ENCODE measurements at regions not wholly inside any gene's neighbourhood (a gene's known extent, or its start where the extent isn't known, plus 50 kb on each side); places are given as distances from the start of the nearest gene placed in this dataset.
"Not testable (repeated sequence)": the region's sequence is repeated elsewhere in the genome, so short reads cannot be mapped to it uniquely, and the experiment has no call there.

DNA sequence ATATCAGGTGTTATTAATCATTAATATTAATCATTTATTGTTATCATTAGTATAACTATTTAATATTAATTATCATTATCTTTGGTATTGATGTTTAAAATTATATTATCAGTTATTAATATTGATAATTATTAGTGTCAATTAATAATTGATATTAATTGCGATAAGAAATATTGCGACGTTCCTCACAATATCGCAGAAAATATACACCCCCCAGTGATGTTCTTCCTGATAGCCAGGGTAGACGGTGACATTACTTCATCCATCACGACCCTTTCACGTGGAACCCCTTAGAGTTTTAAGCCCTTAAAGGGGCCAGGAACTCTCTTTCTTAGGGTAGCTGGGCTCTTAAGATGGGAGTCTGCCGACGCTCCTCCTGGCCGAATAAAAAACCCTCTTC is 98.6 kb upstream of the OSBPL11 start:
- no peaks in the 10 kb centered on the region for H3K36me3 ChIP-seq
- no peaks in the 10 kb centered on the region for H3K9me3 ChIP-seq (ENCODE audit: severe bottlenecking)
- DNase-seq = no peak
- H3K27me3 ChIP-seq (ENCODE audit: insufficient read depth, low read depth, severe bottlenecking) = no peaks in the 10 kb centered on the region
- no peak overlapping the region for H3K4me3 ChIP-seq (ENCODE audit: low read depth, low read length)
- TF ChIP-seq, protein P1, sequence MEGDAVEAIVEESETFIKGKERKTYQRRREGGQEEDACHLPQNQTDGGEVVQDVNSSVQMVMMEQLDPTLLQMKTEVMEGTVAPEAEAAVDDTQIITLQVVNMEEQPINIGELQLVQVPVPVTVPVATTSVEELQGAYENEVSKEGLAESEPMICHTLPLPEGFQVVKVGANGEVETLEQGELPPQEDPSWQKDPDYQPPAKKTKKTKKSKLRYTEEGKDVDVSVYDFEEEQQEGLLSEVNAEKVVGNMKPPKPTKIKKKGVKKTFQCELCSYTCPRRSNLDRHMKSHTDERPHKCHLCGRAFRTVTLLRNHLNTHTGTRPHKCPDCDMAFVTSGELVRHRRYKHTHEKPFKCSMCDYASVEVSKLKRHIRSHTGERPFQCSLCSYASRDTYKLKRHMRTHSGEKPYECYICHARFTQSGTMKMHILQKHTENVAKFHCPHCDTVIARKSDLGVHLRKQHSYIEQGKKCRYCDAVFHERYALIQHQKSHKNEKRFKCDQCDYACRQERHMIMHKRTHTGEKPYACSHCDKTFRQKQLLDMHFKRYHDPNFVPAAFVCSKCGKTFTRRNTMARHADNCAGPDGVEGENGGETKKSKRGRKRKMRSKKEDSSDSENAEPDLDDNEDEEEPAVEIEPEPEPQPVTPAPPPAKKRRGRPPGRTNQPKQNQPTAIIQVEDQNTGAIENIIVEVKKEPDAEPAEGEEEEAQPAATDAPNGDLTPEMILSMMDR (IDR thresholded peaks at IDR 0.05; ENCODE audit: low read depth, low read length) = no peak
- no peak overlapping the region for H3K27ac ChIP-seq

DNA sequence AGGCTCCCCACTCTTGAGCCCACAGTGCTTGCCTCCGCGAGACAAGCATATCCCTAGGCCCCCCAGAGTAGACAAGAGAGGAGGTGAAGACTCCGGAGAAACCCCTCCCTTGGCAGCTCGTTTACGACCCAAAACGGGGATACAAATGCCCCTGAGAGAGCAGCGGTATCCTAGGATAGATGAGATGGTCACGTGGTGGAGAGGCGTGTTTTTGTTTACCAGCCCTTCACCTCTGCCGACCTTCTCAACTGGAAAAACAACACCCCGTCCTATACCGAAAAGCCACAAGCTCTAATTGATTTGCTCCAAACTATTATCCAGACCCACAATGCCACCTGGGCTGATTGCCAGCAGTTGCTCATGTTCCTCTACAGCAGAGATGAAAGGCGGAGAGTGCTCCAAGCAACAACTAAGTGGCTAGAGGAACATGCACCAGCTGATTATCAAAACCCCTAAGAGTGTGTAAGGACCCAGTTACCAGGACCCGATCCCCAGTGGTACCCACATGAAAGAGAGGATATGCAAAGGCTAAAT is 99.5 kb upstream of the OSBPL11 start:
- no peak for DNase-seq
- Histone ChIP-seq H3K4me3 (ENCODE audit: low read depth, low read length) (no peak overlapping the region), H3K36me3 (no peaks in the 10 kb centered on the region), H3K9me3 (ENCODE audit: severe bottlenecking) (no peaks in the 10 kb centered on the region), H3K27ac (no peak overlapping the region), H3K27me3 (ENCODE audit: insufficient read depth, low read depth, severe bottlenecking) (no peaks in the 10 kb centered on the region)
- TF ChIP-seq, protein P1 (IDR thresholded peaks at IDR 0.05; ENCODE audit: low read depth, low read length) = no peak

DNA sequence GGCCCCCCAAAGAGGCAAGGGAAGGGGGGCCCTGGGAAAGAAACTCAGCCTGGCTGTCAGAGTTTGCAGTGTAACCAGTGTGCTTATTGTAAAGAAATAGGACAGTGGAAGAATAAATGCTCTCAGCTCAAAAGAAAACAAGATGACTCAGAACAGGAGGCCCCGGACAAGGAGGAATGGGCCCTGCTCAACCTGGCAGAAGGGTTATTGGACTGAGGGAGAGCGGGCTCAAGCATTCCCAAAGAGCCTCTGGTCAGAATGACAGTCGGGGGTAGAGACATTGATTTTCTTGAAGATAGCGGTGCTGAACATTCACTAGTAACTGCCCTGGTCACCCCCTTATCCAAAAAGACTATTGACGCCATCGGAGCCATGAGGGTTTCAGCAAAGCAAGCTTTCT is 100.4 kb upstream of the OSBPL11 start:
- no peak for DNase-seq
- no peaks in the 10 kb centered on the region for H3K27me3 ChIP-seq (ENCODE audit: insufficient read depth, low read depth, severe bottlenecking)
- H3K4me3 ChIP-seq (ENCODE audit: low read depth, low read length) = no peak overlapping the region
- TF ChIP-seq, protein P1 (IDR thresholded peaks at IDR 0.05; ENCODE audit: low read depth, low read length) = no peak
- no peaks in the 10 kb centered on the region for H3K36me3 ChIP-seq
- no peak overlapping the region for H3K27ac ChIP-seq
- H3K9me3 ChIP-seq (ENCODE audit: severe bottlenecking) = no peaks in the 10 kb centered on the region

DNA sequence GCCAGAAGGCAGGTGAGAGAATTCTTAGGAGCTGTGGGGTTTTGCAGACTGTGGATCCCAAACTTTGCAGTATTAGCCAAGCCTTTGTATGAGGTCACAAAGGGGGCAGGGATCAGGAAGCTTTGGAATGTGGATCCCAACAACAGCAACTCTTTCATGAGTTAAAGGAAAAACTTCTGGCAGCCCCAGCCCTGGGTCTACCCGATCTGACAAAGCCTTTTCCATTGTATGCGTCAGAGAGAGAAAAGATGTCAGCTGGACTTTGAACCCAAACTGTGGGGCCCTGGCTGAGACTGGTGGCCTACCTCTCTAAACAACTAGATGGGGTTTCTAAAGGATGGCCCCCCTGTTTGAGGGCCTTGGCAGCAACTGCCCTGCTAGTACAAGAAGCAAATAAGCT is 101.8 kb upstream of the OSBPL11 start:
- not testable (repeated sequence) for H3K27me3 ChIP-seq (ENCODE audit: insufficient read depth, low read depth, severe bottlenecking); H3K36me3 ChIP-seq; H3K27ac ChIP-seq; H3K4me3 ChIP-seq (ENCODE audit: low read depth, low read length); DNase-seq; H3K9me3 ChIP-seq (ENCODE audit: severe bottlenecking)

DNA sequence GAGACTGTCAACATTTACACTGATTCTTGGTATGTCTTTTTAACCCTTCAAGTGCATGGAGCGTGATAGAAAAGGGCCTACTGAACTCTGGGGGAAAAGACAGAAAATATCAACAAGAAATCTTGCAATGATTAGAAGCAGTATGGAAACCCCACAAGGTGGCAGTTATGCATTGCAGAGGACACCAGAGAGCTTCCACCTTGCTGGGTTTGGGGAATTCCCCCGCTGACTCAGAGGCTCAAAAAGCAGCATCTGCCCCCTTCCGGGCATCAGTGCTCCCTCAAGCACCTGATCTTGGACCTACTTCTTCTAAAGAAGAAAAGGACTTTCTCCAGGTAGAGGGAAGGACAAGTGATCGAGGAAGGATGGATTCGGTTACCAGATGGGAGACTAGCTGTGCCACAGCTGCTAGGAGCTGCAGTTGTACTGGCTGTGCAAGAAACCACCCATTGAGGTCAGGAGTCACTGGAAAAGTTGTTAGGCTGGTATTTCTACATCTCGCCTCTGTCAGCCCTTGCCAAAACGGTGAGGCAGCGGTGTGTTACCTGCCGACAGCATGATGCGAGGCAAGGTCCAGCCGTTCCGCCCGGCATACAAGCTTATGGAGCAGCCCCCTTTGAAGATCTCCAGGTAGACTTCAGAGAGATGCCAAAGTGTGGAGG is 102.8 kb upstream of the OSBPL11 start:
- DNase-seq; H3K9me3 ChIP-seq (ENCODE audit: severe bottlenecking); H3K27ac ChIP-seq; H3K27me3 ChIP-seq (ENCODE audit: insufficient read depth, low read depth, severe bottlenecking); H3K36me3 ChIP-seq; H3K4me3 ChIP-seq (ENCODE audit: low read depth, low read length): not testable (repeated sequence)

DNA sequence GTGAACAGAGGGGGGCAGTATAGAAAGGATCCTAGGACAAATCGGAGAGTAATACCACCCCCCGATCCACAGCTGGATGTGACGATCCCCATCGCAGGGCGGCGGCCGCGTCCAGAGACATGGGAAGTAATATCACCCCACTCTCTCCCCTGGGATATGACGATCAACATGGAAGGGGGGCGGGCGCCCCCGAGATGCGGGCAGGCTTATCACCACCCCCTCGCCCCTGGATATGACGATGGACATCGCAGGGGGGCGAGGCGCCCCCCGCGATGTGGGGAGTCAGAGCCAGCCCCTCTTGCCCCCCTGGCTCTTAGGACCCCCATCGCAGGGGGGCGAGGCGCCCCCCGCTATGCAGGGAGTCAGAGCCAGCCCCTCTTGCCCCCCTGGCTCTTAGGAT is 120.4 kb upstream of the OSBPL11 start:
- Histone ChIP-seq H3K36me3 (no peaks in the 10 kb centered on the region), H3K4me3 (ENCODE audit: low read depth, low read length) (no peak overlapping the region), H3K9me3 (ENCODE audit: severe bottlenecking) (no peaks in the 10 kb centered on the region), H3K27ac (no peak overlapping the region), H3K27me3 (ENCODE audit: insufficient read depth, low read depth, severe bottlenecking) (no peaks in the 10 kb centered on the region)
- no peak for DNase-seq
- TF ChIP-seq, protein P1 (IDR thresholded peaks at IDR 0.05; ENCODE audit: low read depth, low read length) = no peak

DNA sequence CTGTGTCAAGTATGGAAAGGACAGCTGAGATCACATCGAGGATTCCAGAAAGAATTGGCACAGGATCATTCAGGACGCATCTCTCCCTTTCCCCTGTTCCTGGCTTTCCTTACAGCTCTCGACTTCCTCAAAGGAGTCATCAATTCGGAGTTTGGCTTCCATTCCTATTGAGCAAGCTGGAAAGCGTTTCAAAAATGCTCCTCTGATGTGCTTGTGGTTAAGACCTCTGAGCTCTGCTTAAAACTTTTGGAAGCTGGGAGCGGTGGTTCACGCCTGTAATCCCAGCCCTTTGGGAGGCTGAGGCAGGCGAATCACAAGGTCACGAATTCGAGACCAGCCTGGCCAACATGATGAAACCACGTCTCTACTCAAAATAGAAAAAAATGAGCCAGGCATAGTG is 136.9 kb upstream of the OSBPL11 start:
- H3K4me3 ChIP-seq (ENCODE audit: low read depth, low read length); H3K27ac ChIP-seq; H3K36me3 ChIP-seq; H3K27me3 ChIP-seq (ENCODE audit: insufficient read depth, low read depth, severe bottlenecking); DNase-seq; H3K9me3 ChIP-seq (ENCODE audit: severe bottlenecking): not testable (repeated sequence)

DNA sequence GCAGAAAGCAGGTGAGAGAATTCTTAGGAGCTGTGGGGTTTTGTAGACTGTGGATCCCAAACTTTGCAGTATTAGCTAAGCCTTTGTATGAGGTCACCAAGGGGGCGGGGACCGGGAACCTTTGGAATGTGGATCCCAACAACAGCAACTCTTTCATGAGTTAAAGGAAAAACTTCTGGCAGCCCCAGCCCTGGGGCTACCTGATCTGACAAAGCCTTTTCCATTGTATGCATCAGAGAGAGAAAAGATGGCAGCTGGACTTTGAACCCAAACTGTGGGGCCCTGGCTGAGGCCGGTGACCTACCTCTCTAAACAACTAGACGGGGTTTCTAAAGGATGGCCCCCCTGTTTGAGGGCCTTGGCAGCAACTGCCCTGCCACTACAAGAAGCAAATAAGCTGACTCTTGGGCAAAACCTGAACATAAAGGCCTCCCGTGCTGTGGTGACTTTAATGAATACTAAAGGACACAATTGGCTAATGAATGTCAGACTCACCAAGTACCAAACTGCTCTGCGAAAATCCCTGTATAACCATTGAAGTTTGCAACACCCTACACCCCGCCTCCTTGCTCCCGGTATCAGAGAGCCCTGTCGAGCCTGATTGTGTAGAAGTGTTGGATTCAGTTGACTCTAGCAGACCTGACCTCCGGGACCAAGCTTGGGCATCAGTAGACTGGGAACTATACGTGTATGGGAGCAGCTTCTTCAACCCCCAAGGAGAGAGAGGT is 146.9 kb upstream of the OSBPL11 start:
- not testable (repeated sequence) for H3K27me3 ChIP-seq (ENCODE audit: insufficient read depth, low read depth, severe bottlenecking); DNase-seq; H3K9me3 ChIP-seq (ENCODE audit: severe bottlenecking); H3K36me3 ChIP-seq; H3K4me3 ChIP-seq (ENCODE audit: low read depth, low read length); H3K27ac ChIP-seq
